AG10803 (cell line): ENCODE measurements at regions not wholly inside any gene's neighbourhood (a gene's known extent, or its start where the extent isn't known, plus 50 kb on each side); places are given as distances from the start of the nearest gene placed in this dataset.

Experiments used
- DNase-seq: peaks from one replicate; pipeline ENCODE4 v3.0.0; 2010; ENCODE audit warnings: low read depth
- H3K4me3 ChIP-seq: 2 replicates; pipeline ENCODE4 v1.5.1; 2011; ENCODE audit warnings: mild to moderate bottlenecking, low read length, control low read depth
- TF ChIP-seq, protein P1 (sequence below): conservative IDR thresholded peaks from 2 replicates; pipeline ENCODE4 v1.5.1; 2011; ENCODE audit warnings: mild to moderate bottlenecking, low read length, control low read depth, inconsistent platforms

DNA sequence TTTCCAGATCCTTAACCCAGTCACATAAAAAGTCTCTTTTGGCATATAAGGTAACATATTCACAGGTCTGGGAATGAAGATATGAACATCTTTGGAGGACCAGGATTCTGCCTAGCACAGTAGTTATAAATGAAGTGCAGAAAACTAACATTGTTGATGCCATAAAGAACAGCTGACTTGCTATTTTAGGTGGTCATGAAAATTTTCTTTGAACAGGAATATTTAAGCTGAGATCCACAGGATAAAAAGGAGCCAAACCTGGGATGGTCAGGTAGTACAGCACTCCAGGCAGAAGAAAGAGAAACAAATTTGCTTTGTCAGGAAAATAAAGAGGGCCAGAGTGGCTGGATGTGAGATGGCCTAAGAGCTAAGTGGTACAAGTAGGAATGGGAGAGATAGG, 80.0 kb downstream of the CENPW start:
- H3K4me3 ChIP-seq, result no peak overlapping the region
- DNase-seq, result no peak

DNA sequence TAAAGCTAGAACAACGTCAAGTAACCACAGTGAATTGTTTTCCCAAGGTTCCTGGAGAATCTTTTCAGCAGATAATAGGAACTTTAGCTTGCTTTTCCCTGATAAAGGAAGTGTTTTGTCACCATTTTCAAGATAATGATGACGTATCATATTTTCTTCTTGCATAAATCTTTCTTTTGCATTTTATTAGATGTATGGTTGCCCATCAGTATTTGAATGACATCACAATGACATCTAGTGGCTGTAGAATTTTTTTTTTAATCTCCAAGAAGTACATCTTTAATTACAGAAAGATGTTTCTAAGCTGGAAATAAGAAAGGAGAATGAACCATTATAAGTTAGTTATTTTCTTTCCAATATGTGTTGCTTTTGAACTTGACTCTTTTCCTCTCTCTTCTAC, 83.0 kb downstream of the CENPW start:
- TF ChIP-seq, protein P1, sequence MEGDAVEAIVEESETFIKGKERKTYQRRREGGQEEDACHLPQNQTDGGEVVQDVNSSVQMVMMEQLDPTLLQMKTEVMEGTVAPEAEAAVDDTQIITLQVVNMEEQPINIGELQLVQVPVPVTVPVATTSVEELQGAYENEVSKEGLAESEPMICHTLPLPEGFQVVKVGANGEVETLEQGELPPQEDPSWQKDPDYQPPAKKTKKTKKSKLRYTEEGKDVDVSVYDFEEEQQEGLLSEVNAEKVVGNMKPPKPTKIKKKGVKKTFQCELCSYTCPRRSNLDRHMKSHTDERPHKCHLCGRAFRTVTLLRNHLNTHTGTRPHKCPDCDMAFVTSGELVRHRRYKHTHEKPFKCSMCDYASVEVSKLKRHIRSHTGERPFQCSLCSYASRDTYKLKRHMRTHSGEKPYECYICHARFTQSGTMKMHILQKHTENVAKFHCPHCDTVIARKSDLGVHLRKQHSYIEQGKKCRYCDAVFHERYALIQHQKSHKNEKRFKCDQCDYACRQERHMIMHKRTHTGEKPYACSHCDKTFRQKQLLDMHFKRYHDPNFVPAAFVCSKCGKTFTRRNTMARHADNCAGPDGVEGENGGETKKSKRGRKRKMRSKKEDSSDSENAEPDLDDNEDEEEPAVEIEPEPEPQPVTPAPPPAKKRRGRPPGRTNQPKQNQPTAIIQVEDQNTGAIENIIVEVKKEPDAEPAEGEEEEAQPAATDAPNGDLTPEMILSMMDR, result no peak
- H3K4me3 ChIP-seq, result no peak overlapping the region
- DNase-seq, result no peak

More for the DNA sequence above, 80.0 kb downstream of the CENPW start:
- TF ChIP-seq, protein P1, result no peak

DNA sequence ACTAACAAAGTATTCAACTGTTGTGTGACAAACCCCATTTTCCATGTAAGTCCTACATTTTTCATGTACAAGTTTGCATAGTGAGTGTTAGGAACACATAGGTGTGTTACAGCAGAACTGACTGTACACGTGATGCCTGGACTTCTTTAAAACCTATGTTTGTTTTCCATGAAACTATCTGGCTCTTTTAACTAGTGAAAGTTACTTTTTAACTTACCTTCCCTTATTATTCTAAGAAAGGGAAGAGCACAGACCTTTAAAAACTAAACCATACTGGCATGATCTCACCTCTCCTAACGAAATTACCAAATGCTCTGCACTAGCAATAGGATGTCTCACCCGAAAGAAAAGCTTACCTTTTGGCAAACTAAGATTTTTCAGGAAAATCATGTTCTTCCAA, 87.8 kb downstream of the CENPW start:
- no peak for DNase-seq
- TF ChIP-seq, protein P1, result no peak
- no peak overlapping the region for H3K4me3 ChIP-seq

DNA sequence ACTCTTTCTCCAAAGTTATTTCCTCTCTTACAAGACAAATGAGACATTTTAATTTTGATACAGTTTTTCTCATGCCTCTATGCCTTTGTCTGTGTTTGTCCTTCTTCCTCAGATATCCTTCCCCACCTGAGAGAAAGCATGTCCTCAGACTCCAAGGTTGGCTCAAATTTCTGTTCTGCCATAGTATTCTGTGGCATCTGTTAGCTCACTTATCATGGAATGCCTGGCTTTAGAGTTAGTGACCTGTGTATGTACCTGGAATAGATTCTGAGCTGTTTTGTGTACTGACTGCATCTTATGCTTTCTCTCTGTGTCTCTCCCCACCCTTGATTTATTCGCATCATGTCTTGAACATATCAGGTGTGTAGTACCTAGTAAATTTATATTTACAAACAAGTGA, 90.0 kb downstream of the CENPW start:
- TF ChIP-seq, protein P1, result no peak
- no peak for DNase-seq

DNA sequence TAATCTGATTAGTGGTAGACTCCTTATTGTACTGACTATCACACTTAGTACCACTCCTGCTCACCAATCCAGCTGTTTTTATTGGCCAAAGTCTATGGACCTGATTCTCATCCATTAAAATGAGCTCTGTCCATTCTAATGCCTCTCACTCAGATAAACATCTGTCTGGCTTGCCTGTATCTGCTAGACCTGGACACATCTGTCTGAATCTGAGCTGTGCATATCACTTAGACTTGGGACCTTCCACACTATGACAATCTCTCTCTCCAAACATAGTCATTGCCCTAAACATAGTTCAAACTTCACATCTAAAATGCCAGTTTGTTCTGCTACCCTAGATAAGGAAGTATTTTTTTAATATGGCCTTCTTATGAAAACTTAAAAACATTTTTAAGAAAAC, 92.6 kb downstream of the CENPW start:
- H3K4me3 ChIP-seq, result no peak overlapping the region
- no peak for DNase-seq
- TF ChIP-seq, protein P1, result no peak

More for the DNA sequence above, 90.0 kb downstream of the CENPW start:
- H3K4me3 ChIP-seq, result no peak overlapping the region

DNA sequence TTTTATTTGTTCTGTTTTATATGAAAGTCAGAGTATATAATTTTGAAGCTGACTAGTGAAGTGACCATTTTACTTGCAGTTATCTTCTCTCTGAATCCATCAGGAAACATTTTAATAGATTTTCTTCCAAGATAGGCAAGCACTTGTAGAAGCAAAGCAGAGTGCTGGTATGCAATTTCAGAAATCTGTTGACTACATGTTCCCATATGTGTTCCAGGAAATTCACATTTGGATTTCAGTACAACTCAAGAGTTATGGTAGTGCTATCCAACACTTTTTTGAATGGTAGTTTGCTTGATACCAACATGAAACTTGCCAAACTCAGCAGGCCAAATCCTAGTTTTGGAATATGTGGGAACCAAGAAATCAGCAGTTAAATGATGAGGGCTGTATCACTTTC, 94.0 kb downstream of the CENPW start:
- TF ChIP-seq, protein P1, result no peak
- no peak for DNase-seq
- no peak overlapping the region for H3K4me3 ChIP-seq

DNA sequence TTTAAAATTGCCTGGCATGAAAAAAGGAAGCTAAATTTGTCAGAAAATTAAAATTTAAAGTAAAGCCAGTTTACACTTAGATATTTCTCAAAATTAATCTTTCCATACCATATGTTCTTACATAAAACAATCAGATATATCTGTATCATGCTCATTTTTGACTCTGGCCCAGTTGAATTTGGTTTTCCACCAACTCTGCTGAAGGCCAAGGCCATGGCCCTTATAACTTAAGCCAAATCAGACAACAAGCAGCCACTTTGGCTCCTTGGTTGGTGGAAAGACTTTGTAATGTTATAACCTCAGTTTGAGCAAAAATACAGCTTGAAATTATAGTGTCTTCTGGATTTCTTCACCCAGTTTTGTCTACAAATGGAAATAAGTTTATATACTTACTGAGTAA, 97.3 kb downstream of the CENPW start:
- DNase-seq, result no peak
- H3K4me3 ChIP-seq, result no peak overlapping the region
- TF ChIP-seq, protein P1, result no peak
